Left kidney (tissue), 1 donor: ENCODE measurements at regions not wholly inside any gene's neighbourhood (a gene's known extent, or its start where the extent isn't known, plus 50 kb on each side); places are given as distances from the start of the nearest gene placed in this dataset.
"Not testable (repeated sequence)": the region's sequence is repeated elsewhere in the genome, so short reads cannot be mapped to it uniquely, and the experiment has no call there.

Source experiments
- DNase-seq: peaks from one replicate; pipeline ENCODE4 v3.0.0-alpha.2; 2013

- no peak for DNase-seq
Observed at GRCh38 chr15:96182736-96183513, 147.6 kb upstream of the NR2F2 start.

GRCh38 chr15:96183514-96183850 is 147.0 kb upstream of the NR2F2 start:
- DNase-seq: no peak

- no peak for DNase-seq
Observed at GRCh38 chr15:96183867-96184266, 146.6 kb upstream of the NR2F2 start.

- DNase-seq: no peak
Observed at GRCh38 chr15:96184297-96184696, 146.2 kb upstream of the NR2F2 start.

- DNase-seq: no peak
Observed at GRCh38 chr15:96186105-96186504, 144.4 kb upstream of the NR2F2 start.

GRCh38 chr15:96187341-96188305 is 142.9 kb upstream of the NR2F2 start:
- DNase-seq: no peak

- no peak for DNase-seq
Observed at GRCh38 chr15:96197721-96198120, 132.8 kb upstream of the NR2F2 start.

- DNase-seq: no peak
Observed at GRCh38 chr15:96199111-96199510, 131.4 kb upstream of the NR2F2 start.

- DNase-seq: no peak
Observed at GRCh38 chr15:96200357-96200967, 130.0 kb upstream of the NR2F2 start.

GRCh38 chr15:96201696-96202095 is 128.8 kb upstream of the NR2F2 start:
- no peak for DNase-seq

- not testable (repeated sequence) for DNase-seq
Observed at GRCh38 chr15:96205588-96205987, 124.9 kb upstream of the NR2F2 start.

GRCh38 chr15:96207377-96208006 is 123.0 kb upstream of the NR2F2 start:
- no peak for DNase-seq

- peak; percentile 22 for DNase-seq
Observed at GRCh38 chr15:96209285-96209735, 121.2 kb upstream of the NR2F2 start.

- DNase-seq: no peak
Observed at GRCh38 chr15:96213045-96213444, 117.5 kb upstream of the NR2F2 start.

- no peak for DNase-seq
Observed at GRCh38 chr15:96213896-96214295, 116.6 kb upstream of the NR2F2 start.

GRCh38 chr15:96216481-96216880 is 114.0 kb upstream of the NR2F2 start:
- not testable (repeated sequence) for DNase-seq

- no peak for DNase-seq
Observed at GRCh38 chr15:96217983-96218382, 112.5 kb upstream of the NR2F2 start.

- DNase-seq: no peak
Observed at GRCh38 chr15:96218623-96219455, 111.7 kb upstream of the NR2F2 start.

- no peak for DNase-seq
Observed at GRCh38 chr15:96219681-96220080, 110.8 kb upstream of the NR2F2 start.

GRCh38 chr15:96220657-96221056 is 109.8 kb upstream of the NR2F2 start:
- DNase-seq: no peak

GRCh38 chr15:96222981-96223380 is 107.5 kb upstream of the NR2F2 start:
- no peak for DNase-seq
